ENCODE measurements at regions not wholly inside any gene's neighbourhood (a gene's known extent, or its start where the extent isn't known, plus 50 kb on each side); places are given as distances from the start of the nearest gene placed in this dataset.

- Histone ChIP-seq H3K27ac (no peak overlapping the region), H3K36me3 (no peaks in the 10 kb centered on the region), H3K9me3 (replicated peaks) (no peaks in the 10 kb centered on the region), H3K4me3 (no peak overlapping the region), H3K27me3 (no peaks in the 10 kb centered on the region), H3K4me1 (no peaks in the 10 kb centered on the region)
- no peak for DNase-seq
These were observed 250.1 kb upstream of the NOCT start for GRCh38 chr4:138765442-138765841.

GRCh38 chr4:138761638-138762220 is 253.9 kb upstream of the NOCT start:
- H3K4me3 ChIP-seq = no peak overlapping the region
- no peaks in the 10 kb centered on the region for H3K9me3 ChIP-seq (replicated peaks)
- no peaks in the 10 kb centered on the region for H3K36me3 ChIP-seq
- H3K27me3 ChIP-seq = no peaks in the 10 kb centered on the region
- H3K27ac ChIP-seq = no peak overlapping the region
- DNase-seq = no peak
- no peaks in the 10 kb centered on the region for H3K4me1 ChIP-seq

GRCh38 chr4:138759554-138759902 is 256.1 kb upstream of the NOCT start:
- Histone ChIP-seq H3K9me3 (replicated peaks) (no peaks in the 10 kb centered on the region), H3K4me1 (no peaks in the 10 kb centered on the region), H3K4me3 (no peak overlapping the region), H3K27me3 (no peaks in the 10 kb centered on the region), H3K36me3 (no peaks in the 10 kb centered on the region), H3K27ac (no peak overlapping the region)
- DNase-seq = no peak

- Histone ChIP-seq H3K27ac (no peak overlapping the region), H3K4me1 (no peaks in the 10 kb centered on the region), H3K27me3 (no peaks in the 10 kb centered on the region), H3K9me3 (replicated peaks) (no peaks in the 10 kb centered on the region), H3K36me3 (no peaks in the 10 kb centered on the region), H3K4me3 (no peak overlapping the region)
- DNase-seq = no peak
These were observed 256.6 kb upstream of the NOCT start for GRCh38 chr4:138758876-138759553.

- Histone ChIP-seq H3K36me3 (no peaks in the 10 kb centered on the region), H3K9me3 (replicated peaks) (no peaks in the 10 kb centered on the region), H3K27me3 (no peaks in the 10 kb centered on the region), H3K27ac (no peak overlapping the region), H3K4me1 (no peaks in the 10 kb centered on the region), H3K4me3 (no peak overlapping the region)
- DNase-seq = no peak
These were observed 257.4 kb upstream of the NOCT start for GRCh38 chr4:138758196-138758595.

GRCh38 chr4:138757432-138757831 is 258.1 kb upstream of the NOCT start:
- DNase-seq = no peak
- no peaks in the 10 kb centered on the region for H3K4me1 ChIP-seq
- H3K36me3 ChIP-seq = no peaks in the 10 kb centered on the region
- H3K4me3 ChIP-seq = no peak overlapping the region
- H3K27ac ChIP-seq = no peak overlapping the region
- H3K9me3 ChIP-seq (replicated peaks) = no peaks in the 10 kb centered on the region
- H3K27me3 ChIP-seq = no peaks in the 10 kb centered on the region

GRCh38 chr4:138756519-138756918 is 259.1 kb upstream of the NOCT start:
- Histone ChIP-seq H3K27me3 (no peaks in the 10 kb centered on the region), H3K36me3 (no peaks in the 10 kb centered on the region), H3K4me1 (no peaks in the 10 kb centered on the region), H3K9me3 (replicated peaks) (no peaks in the 10 kb centered on the region), H3K4me3 (no peak overlapping the region), H3K27ac (no peak overlapping the region)
- no peak for DNase-seq

GRCh38 chr4:138751309-138751708 is 264.3 kb upstream of the NOCT start:
- Histone ChIP-seq H3K4me1 (no peaks in the 10 kb centered on the region), H3K27ac (no peak overlapping the region), H3K4me3 (no peak overlapping the region), H3K36me3 (no peaks in the 10 kb centered on the region), H3K9me3 (replicated peaks) (no peaks in the 10 kb centered on the region), H3K27me3 (no peaks in the 10 kb centered on the region)
- DNase-seq = no peak

GRCh38 chr4:138749303-138749702 is 266.3 kb upstream of the NOCT start:
- Histone ChIP-seq H3K27me3 (no peaks in the 10 kb centered on the region), H3K36me3 (no peaks in the 10 kb centered on the region), H3K4me1 (no peaks in the 10 kb centered on the region), H3K9me3 (replicated peaks) (no peaks in the 10 kb centered on the region), H3K27ac (no peak overlapping the region), H3K4me3 (no peak overlapping the region)
- DNase-seq = no peak

GRCh38 chr4:138741766-138742377 is 273.7 kb upstream of the NOCT start:
- Histone ChIP-seq H3K4me3 (no peak overlapping the region), H3K36me3 (no peaks in the 10 kb centered on the region), H3K9me3 (replicated peaks) (no peaks in the 10 kb centered on the region), H3K27me3 (no peaks in the 10 kb centered on the region), H3K27ac (no peak overlapping the region), H3K4me1 (no peaks in the 10 kb centered on the region)
- DNase-seq = no peak

GRCh38 chr4:138740816-138741745 is 274.5 kb upstream of the NOCT start:
- Histone ChIP-seq H3K36me3 (no peaks in the 10 kb centered on the region), H3K27ac (no peak overlapping the region), H3K4me1 (no peaks in the 10 kb centered on the region), H3K9me3 (replicated peaks) (no peaks in the 10 kb centered on the region), H3K4me3 (no peak overlapping the region), H3K27me3 (no peaks in the 10 kb centered on the region)
- DNase-seq = no peak

- DNase-seq = no peak
- Histone ChIP-seq H3K4me3 (no peak overlapping the region), H3K27me3 (no peaks in the 10 kb centered on the region), H3K36me3 (no peaks in the 10 kb centered on the region), H3K4me1 (no peaks in the 10 kb centered on the region), H3K27ac (no peak overlapping the region), H3K9me3 (replicated peaks) (no peaks in the 10 kb centered on the region)
These were observed 279.2 kb upstream of the NOCT start for GRCh38 chr4:138736362-138736761.

GRCh38 chr4:138734746-138735145 is 280.8 kb upstream of the NOCT start:
- H3K4me3 ChIP-seq = no peak overlapping the region
- H3K9me3 ChIP-seq (replicated peaks) = no peaks in the 10 kb centered on the region
- no peak overlapping the region for H3K27ac ChIP-seq
- no peaks in the 10 kb centered on the region for H3K36me3 ChIP-seq
- no peaks in the 10 kb centered on the region for H3K4me1 ChIP-seq
- H3K27me3 ChIP-seq = no peaks in the 10 kb centered on the region
- peak in 1 of 2 experiments; percentile 3 for DNase-seq

GRCh38 chr4:138728566-138728965 is 287.0 kb upstream of the NOCT start:
- H3K27ac ChIP-seq = no peak overlapping the region
- no peaks in the 10 kb centered on the region for H3K4me1 ChIP-seq
- no peak for DNase-seq
- no peaks in the 10 kb centered on the region for H3K27me3 ChIP-seq
- H3K4me3 ChIP-seq = no peak overlapping the region
- H3K36me3 ChIP-seq = no peaks in the 10 kb centered on the region
- no peaks in the 10 kb centered on the region for H3K9me3 ChIP-seq (replicated peaks)

GRCh38 chr4:138727731-138728130 is 287.9 kb upstream of the NOCT start:
- H3K9me3 ChIP-seq (replicated peaks) = no peaks in the 10 kb centered on the region
- H3K4me1 ChIP-seq = no peaks in the 10 kb centered on the region
- H3K27ac ChIP-seq = no peak overlapping the region
- no peak for DNase-seq
- no peaks in the 10 kb centered on the region for H3K27me3 ChIP-seq
- no peak overlapping the region for H3K4me3 ChIP-seq
- H3K36me3 ChIP-seq = no peaks in the 10 kb centered on the region

Measured in SJCRH30 (cell line).